ENCODE measurements at regions not wholly inside any gene's neighbourhood (a gene's known extent, or its start where the extent isn't known, plus 50 kb on each side); places are given as distances from the start of the nearest gene placed in this dataset.

GRCh38 chr2:234139755-234140154 lies 89.3 kb downstream of the SPP2 start:
- H3K4me1 ChIP-seq: no peaks in the 10 kb centered on the region
- DNase-seq: no peak
- H3K27ac ChIP-seq: no peak overlapping the region
- peaks cover 5% of the 10 kb centered on the region for H3K27me3 ChIP-seq
- no peaks in the 10 kb centered on the region for H3K9me3 ChIP-seq
- in situ Hi-C loops (cut with MboI; ENCODE audit: low pct_ligation_motif_present in 1 of 4, low pct_unique_long_range_greater_than_20kb in 1 of 4, low sequenced_read_pairs in 3 of 4): loop anchor here (5.0 to 25.0 kb wide), 5 partner anchors 123 to 973 kb away; partner anchors contain the start of gene ARL4C (in 1 of the 4)
- TF ChIP-seq POLR2AphosphoS5 (IDR thresholded peaks at IDR 0.05) (no peak), EP300 (IDR thresholded peaks at IDR 0.05; ENCODE audit: low read depth) (no peak), CTCF (IDR thresholded peaks at IDR 0.05) (no peak), POLR2A (IDR thresholded peaks at IDR 0.05) (no peak)
- no peaks in the 10 kb centered on the region for H3K36me3 ChIP-seq
- 93% methylated on average over 5 of the region's 5 CpGs; no CpG with 5 or more reads in 1 of the 2 donors for WGBS, 2 donors (ENCODE audit: low coverage in 1 of 2)
- intact Hi-C loops (cut with DNase I; ENCODE audit: low total_unique reads): loop anchor here (10.0 kb wide), 2 partner anchors 365 to 405 kb away; no protein-coding TSS in a partner anchor
- no peak overlapping the region for H3K4me3 ChIP-seq

GRCh38 chr2:234138836-234139235 lies 88.3 kb downstream of the SPP2 start:
- TF ChIP-seq CTCF (IDR thresholded peaks at IDR 0.05) (no peak), EP300 (IDR thresholded peaks at IDR 0.05; ENCODE audit: low read depth) (no peak), POLR2A (IDR thresholded peaks at IDR 0.05) (no peak), POLR2AphosphoS5 (IDR thresholded peaks at IDR 0.05) (no peak)
- in situ Hi-C loops (cut with MboI; ENCODE audit: low pct_ligation_motif_present in 1 of 4, low pct_unique_long_range_greater_than_20kb in 1 of 4, low sequenced_read_pairs in 3 of 4) (loop anchor here in 3 of 4 donors (10.0 to 25.0 kb wide), 4 partner anchors 123 to 973 kb away; no protein-coding TSS in a partner anchor), intact Hi-C loops (cut with DNase I; ENCODE audit: low total_unique reads) (loop anchor here (10.0 kb wide), 2 partner anchors 366 to 406 kb away; no protein-coding TSS in a partner anchor)
- H3K27me3 ChIP-seq: peaks cover 5% of the 10 kb centered on the region
- H3K4me1 ChIP-seq: no peaks in the 10 kb centered on the region
- no peaks in the 10 kb centered on the region for H3K36me3 ChIP-seq
- WGBS, 2 donors (ENCODE audit: low coverage in 1 of 2): 80 to 92% methylated on average over 1 to 9 of the region's 9 CpGs
- H3K4me3 ChIP-seq: no peak overlapping the region
- no peak for DNase-seq
- H3K9me3 ChIP-seq: no peaks in the 10 kb centered on the region
- no peak overlapping the region for H3K27ac ChIP-seq

GRCh38 chr2:234137400-234138014 lies 87.0 kb downstream of the SPP2 start:
- no peak overlapping the region for H3K4me3 ChIP-seq
- intact Hi-C loops (cut with DNase I; ENCODE audit: low total_unique reads): loop anchor here (10.0 kb wide), 2 partner anchors 367 to 407 kb away; no protein-coding TSS in a partner anchor
- peaks cover 5% of the 10 kb centered on the region for H3K27me3 ChIP-seq
- no peaks in the 10 kb centered on the region for H3K36me3 ChIP-seq
- 85 to 89% methylated on average over 5 to 6 of the region's 6 CpGs for WGBS, 2 donors (ENCODE audit: low coverage in 1 of 2)
- TF ChIP-seq POLR2A (IDR thresholded peaks at IDR 0.05): no peak
- TF ChIP-seq CTCF (IDR thresholded peaks at IDR 0.05): no peak
- no peak for TF ChIP-seq EP300 (IDR thresholded peaks at IDR 0.05; ENCODE audit: low read depth)
- TF ChIP-seq POLR2AphosphoS5 (IDR thresholded peaks at IDR 0.05): no peak
- H3K9me3 ChIP-seq: no peaks in the 10 kb centered on the region
- in situ Hi-C loops (cut with MboI; ENCODE audit: low pct_ligation_motif_present in 1 of 4, low pct_unique_long_range_greater_than_20kb in 1 of 4, low sequenced_read_pairs in 3 of 4): loop anchor here in 3 of 4 donors (10.0 to 25.0 kb wide), 4 partner anchors 125 to 975 kb away; no protein-coding TSS in a partner anchor
- H3K4me1 ChIP-seq: no peaks in the 10 kb centered on the region
- no peak overlapping the region for H3K27ac ChIP-seq
- DNase-seq: no peak

GRCh38 chr2:234136461-234136860 lies 86.0 kb downstream of the SPP2 start:
- no peak overlapping the region for H3K27ac ChIP-seq
- H3K27me3 ChIP-seq: peaks cover 5% of the 10 kb centered on the region
- H3K36me3 ChIP-seq: no peaks in the 10 kb centered on the region
- H3K4me1 ChIP-seq: no peaks in the 10 kb centered on the region
- no peak overlapping the region for H3K4me3 ChIP-seq
- in situ Hi-C loops (cut with MboI; ENCODE audit: low pct_ligation_motif_present in 1 of 4, low pct_unique_long_range_greater_than_20kb in 1 of 4, low sequenced_read_pairs in 3 of 4) (loop anchor here in 3 of 4 donors (10.0 to 25.0 kb wide), 4 partner anchors 126 to 976 kb away; no protein-coding TSS in a partner anchor), intact Hi-C loops (cut with DNase I; ENCODE audit: low total_unique reads) (loop anchor here (10.0 kb wide), 2 partner anchors 368 to 408 kb away; no protein-coding TSS in a partner anchor)
- no peak for DNase-seq
- TF ChIP-seq POLR2A (IDR thresholded peaks at IDR 0.05): no peak
- no peak for TF ChIP-seq POLR2AphosphoS5 (IDR thresholded peaks at IDR 0.05)
- no peak for TF ChIP-seq EP300 (IDR thresholded peaks at IDR 0.05; ENCODE audit: low read depth)
- no peaks in the 10 kb centered on the region for H3K9me3 ChIP-seq

Data from transverse colon (tissue), 4 donors.